HEK293T (cell line): ENCODE measurements at regions not wholly inside any gene's neighbourhood (a gene's known extent, or its start where the extent isn't known, plus 50 kb on each side); places are given as distances from the start of the nearest gene placed in this dataset.
A peak's percentile ranks its signal among the peaks of the same experiment; 100 is the strongest.

Source experiments
- CTCF ChIA-PET: fragments of 350-600 bp; formaldehyde crosslinking; extraction: SDS; loops from one replicate; lab custom pipeline; 2021; ENCODE audit warnings: antibody characterized with exemption, inconsistent platforms; lab: Yijun Ruan, JAX
- POLR2A ChIA-PET: fragments of 350-600 bp; formaldehyde crosslinking; extraction: SDS; loops from one replicate; lab custom pipeline; 2020; ENCODE audit warnings: antibody characterized with exemption, inconsistent platforms; lab: Yijun Ruan, JAX
- DNase-seq: peaks from one replicate; pipeline ENCODE4 v3.0.0; 2012; ENCODE audit warnings: mixed read lengths; ENCODE audit errors: extremely low spot score
- ARNT ChIP-seq: fragments of 450-650 bp; IDR thresholded peaks from 2 replicates; pipeline ENCODE4 v1.6.1; 2017; ENCODE audit warnings: mild to moderate bottlenecking
- BHLHE40 ChIP-seq: fragments of 450-650 bp; IDR thresholded peaks from 2 replicates; pipeline ENCODE4 v1.6.1; 2016; ENCODE audit warnings: mild to moderate bottlenecking, moderate library complexity, borderline replicate concordance
- CTBP1 ChIP-seq: fragments of 450-650 bp; IDR thresholded peaks from 2 replicates; pipeline ENCODE4 v1.6.1; 2016; ENCODE audit warnings: borderline replicate concordance
- ELF4 ChIP-seq: fragments of 450-650 bp; IDR thresholded peaks from 2 replicates; pipeline ENCODE4 v1.6.1; 2017; ENCODE audit warnings: antibody characterized with exemption
- FOXA1 ChIP-seq: fragments of 450-650 bp; IDR thresholded peaks from 2 replicates; pipeline ENCODE4 v1.6.1; 2016; ENCODE audit warnings: mild to moderate bottlenecking
- FOXK2 ChIP-seq: fragments of 450-650 bp; IDR thresholded peaks from 2 replicates; pipeline ENCODE4 v1.6.1; 2016; ENCODE audit warnings: mild to moderate bottlenecking
- FOXM1 ChIP-seq: fragments of 450-650 bp; IDR thresholded peaks from 2 replicates; pipeline ENCODE4 v1.6.1; 2017; ENCODE audit warnings: mild to moderate bottlenecking, borderline replicate concordance
- HDGF ChIP-seq: fragments of 450-650 bp; IDR thresholded peaks from 2 replicates; pipeline ENCODE4 v1.6.1; 2017; ENCODE audit warnings: antibody characterized with exemption, borderline replicate concordance
- L3MBTL2 ChIP-seq: fragments of 450-650 bp; conservative IDR thresholded peaks from 2 replicates; pipeline ENCODE4 v1.6.1; 2016; ENCODE audit warnings: mild to moderate bottlenecking
- LEF1 ChIP-seq: fragments of 450-650 bp; IDR thresholded peaks from 2 replicates; pipeline ENCODE4 v1.6.1; 2017; ENCODE audit warnings: mild to moderate bottlenecking, borderline replicate concordance
- NFRKB ChIP-seq: fragments of 450-650 bp; IDR thresholded peaks from 2 replicates; pipeline ENCODE4 v1.6.1; 2016; ENCODE audit warnings: mild to moderate bottlenecking, moderate library complexity
- SP1 ChIP-seq: fragments of 450-650 bp; IDR thresholded peaks from 2 replicates; pipeline ENCODE4 v1.6.1; 2017
- SUZ12 ChIP-seq: fragments of 450-650 bp; IDR thresholded peaks from 2 replicates; pipeline ENCODE4 v1.6.1; 2016; ENCODE audit warnings: mild to moderate bottlenecking
- TARDBP ChIP-seq: fragments of 450-650 bp; IDR thresholded peaks from 2 replicates; pipeline ENCODE4 v1.6.1; 2016
- ZNF384 ChIP-seq: fragments of 450-650 bp; IDR thresholded peaks from 2 replicates; pipeline ENCODE4 v1.6.1; 2016
- TF ChIP-seq, protein P1 (sequence below): fragments of 450-650 bp; IDR thresholded peaks from 2 replicates; pipeline ENCODE4 v1.6.1; 2016

DNA sequence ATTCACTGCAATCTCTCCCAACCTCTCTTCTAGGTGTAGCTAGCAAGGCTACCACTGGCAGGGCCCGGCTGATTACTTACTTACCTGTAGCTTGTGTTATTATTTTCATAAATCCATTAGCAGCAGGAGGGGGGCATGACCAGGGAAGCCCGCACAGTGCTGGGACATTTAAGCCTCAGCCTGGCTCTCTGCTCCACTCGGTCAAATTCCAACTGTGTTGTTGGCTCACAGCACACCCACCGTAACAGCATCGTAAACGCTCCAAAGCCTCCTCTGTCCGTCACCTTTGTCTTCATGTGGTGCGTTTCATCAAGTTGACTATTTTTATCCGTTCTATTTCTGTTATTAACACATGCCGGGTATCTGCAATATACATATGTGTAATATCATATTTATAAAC lies 264.7 kb downstream of the NSG2 start:
- CTCF ChIA-PET: interaction anchor here (0.6 to 4.5 kb wide), 3 partner anchors 8 to 376 kb away, joined by 4 to 52 read pairs (median 7); partner anchors contain the start of gene NSG2
- DNase-seq: no peak
- POLR2A ChIA-PET: no interaction called here
- TF ChIP-seq FOXM1: no peak
- no peak for TF ChIP-seq LEF1
- TF ChIP-seq FOXA1: no peak
- no peak for TF ChIP-seq L3MBTL2
- TF ChIP-seq FOXK2: no peak
- TF ChIP-seq ARNT: no peak
- TF ChIP-seq, protein P1, sequence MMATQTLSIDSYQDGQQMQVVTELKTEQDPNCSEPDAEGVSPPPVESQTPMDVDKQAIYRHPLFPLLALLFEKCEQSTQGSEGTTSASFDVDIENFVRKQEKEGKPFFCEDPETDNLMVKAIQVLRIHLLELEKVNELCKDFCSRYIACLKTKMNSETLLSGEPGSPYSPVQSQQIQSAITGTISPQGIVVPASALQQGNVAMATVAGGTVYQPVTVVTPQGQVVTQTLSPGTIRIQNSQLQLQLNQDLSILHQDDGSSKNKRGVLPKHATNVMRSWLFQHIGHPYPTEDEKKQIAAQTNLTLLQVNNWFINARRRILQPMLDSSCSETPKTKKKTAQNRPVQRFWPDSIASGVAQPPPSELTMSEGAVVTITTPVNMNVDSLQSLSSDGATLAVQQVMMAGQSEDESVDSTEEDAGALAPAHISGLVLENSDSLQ: no peak
- TF ChIP-seq BHLHE40: no peak
- TF ChIP-seq SUZ12: no peak
- TF ChIP-seq TARDBP: no peak
- TF ChIP-seq SP1: no peak
- TF ChIP-seq CTBP1: no peak
- no peak for TF ChIP-seq ZNF384
- TF ChIP-seq ELF4: no peak
- no peak for TF ChIP-seq NFRKB
- no peak for TF ChIP-seq HDGF

DNA sequence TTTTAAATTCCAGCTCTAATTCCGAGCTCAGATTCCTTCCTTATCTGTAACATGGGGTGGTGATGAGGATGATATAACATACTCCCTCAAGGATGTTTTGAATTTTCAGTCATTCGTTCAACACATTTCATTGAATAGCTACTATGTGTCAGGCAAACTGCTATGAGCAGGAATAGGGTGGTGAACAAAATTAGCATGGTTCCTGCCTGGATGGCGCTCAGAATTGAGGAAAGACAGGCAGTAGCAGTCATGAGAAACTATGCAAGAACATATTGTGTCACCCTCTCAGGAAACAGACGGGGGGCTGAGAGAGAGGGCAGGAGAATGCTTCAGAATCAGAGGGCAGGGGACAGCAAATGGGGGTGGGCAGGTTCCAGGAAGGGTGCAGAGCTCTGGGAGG lies 265.2 kb downstream of the NSG2 start:
- CTCF ChIA-PET: interaction anchor here (0.9 to 4.5 kb wide), 2 partner anchors 9 to 265 kb away, joined by 4 to 52 read pairs; partner anchors contain the start of gene NSG2
- POLR2A ChIA-PET: no interaction called here
- no peak for DNase-seq
- TF ChIP-seq LEF1 (no peak), L3MBTL2 (no peak), HDGF (no peak), FOXM1 (no peak)
- TF ChIP-seq, protein P1: no peak

DNA sequence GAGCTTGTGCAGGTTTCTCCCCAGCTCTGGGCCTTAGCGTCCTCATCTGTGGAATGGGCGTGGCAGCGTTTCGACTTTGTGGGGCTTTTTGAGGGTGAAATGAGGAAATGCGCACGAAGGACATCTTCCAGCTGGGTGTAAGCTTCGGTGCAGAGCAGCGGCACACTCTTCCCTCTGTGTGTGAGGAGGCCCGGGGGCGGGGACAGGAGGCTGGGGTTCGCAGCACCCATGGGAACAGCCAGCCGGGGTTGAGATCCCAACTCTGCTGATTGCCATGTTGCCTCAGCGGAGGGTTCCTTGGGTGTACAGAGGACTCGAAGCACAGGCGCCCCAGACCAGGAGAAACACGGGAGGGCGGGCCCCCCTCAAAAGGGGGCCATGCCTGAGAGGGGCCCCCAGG lies 265.6 kb downstream of the NSG2 start:
- ChIA-PET POLR2A (interaction anchor here (1.3 kb wide), 1 partner anchor 265 kb away, joined by 13 read pairs; the partner anchor contains the start of gene NSG2), CTCF (interaction anchor here (1.1 to 4.5 kb wide), 5 partner anchors 9 to 696 kb away, joined by 3 to 52 read pairs (median 6); partner anchors contain the start of gene NSG2)
- DNase-seq: no peak
- no peak for TF ChIP-seq L3MBTL2
- TF ChIP-seq CTBP1: no peak
- TF ChIP-seq LEF1: no peak
- TF ChIP-seq, protein P1: no peak
- no peak for TF ChIP-seq ZNF384
- TF ChIP-seq ELF4: no peak
- no peak for TF ChIP-seq FOXM1
- no peak for TF ChIP-seq SUZ12
- no peak for TF ChIP-seq BHLHE40

DNA sequence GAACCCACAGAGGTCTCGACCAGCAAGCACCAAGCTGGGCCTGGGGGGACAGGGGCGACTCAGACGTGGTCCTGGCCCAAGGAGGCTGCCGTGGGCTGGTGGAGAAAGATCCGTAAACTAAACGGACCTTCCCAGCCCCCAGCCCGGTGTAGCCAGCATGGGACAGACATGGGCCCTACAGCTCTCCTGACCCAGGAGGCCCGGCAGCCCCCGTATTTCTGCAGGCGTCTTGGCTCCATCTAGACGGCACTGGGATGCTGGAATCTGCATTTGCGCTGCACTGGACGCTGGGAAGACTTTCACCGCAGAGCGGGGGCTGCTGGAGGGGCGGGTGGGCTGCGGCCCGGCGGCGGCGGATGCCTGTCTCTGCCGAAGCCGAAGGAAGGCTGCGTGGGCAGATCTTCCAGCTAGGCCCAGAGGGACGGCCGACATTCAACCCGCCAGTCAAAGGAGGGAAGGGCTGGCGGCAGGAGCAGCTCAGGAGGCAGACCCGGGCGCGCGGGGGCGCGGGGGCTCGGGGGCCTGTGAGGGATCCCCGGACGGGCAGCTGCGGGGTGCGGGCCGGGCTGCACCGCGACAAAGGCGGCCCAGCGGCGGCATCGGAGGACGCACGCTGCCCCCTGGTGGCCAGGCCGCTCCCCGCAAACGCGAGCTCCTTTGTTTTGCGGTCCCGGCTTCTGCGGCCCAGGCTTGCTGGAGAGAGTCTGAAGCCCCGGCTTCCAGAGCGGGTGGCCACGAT lies 266.2 kb downstream of the NSG2 start:
- ChIA-PET CTCF (interaction anchor here (0.6 to 4.5 kb wide), 15 partner anchors 9 to 1017 kb away, joined by 3 to 52 read pairs (median 4); partner anchors contain the start of gene NSG2), POLR2A (interaction anchor here (1.0 to 1.3 kb wide), 2 partner anchors 266 to 694 kb away, joined by 5 to 13 read pairs; partner anchors contain the start of gene NSG2)
- no peak for TF ChIP-seq FOXK2
- no peak for TF ChIP-seq TARDBP
- TF ChIP-seq CTBP1: no peak
- TF ChIP-seq ZNF384: no peak
- DNase-seq: peak; percentile 87

DNA sequence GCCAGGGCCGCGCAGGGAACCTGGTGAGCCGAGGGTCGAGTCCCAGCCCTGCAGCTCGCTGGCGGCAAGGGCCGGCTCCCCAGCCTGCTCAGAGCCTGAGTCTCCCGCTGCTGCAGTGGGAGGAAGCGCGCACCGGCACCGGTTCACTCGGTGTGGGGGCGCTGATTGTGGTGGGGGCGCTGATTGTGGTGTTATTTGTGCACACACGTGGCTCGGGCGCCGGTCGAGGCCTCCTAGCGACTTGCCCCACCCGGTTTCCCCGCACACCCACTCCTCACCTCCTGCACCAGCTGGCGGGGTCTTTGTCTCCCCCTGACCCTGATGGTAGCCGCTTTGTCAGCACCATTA lies 266.7 kb downstream of the NSG2 start:
- TF ChIP-seq FOXA1 (no peak), ARNT (no peak), CTBP1 (no peak), L3MBTL2 (no peak; the same call in none of the 2 replicates), NFRKB (no peak), ELF4 (no peak), HDGF (no peak), SP1 (no peak), LEF1 (no peak), BHLHE40 (no peak), ZNF384 (no peak), FOXK2 (no peak), SUZ12 (no peak)
- TF ChIP-seq, protein P1: no peak
- ChIA-PET CTCF (interaction anchor here (0.6 to 4.5 kb wide), 15 partner anchors 10 to 1018 kb away, joined by 3 to 52 read pairs (median 4); partner anchors contain the start of gene NSG2), POLR2A (interaction anchor here (1.0 to 1.3 kb wide), 2 partner anchors 266 to 694 kb away, joined by 5 to 13 read pairs; partner anchors contain the start of gene NSG2)

DNA sequence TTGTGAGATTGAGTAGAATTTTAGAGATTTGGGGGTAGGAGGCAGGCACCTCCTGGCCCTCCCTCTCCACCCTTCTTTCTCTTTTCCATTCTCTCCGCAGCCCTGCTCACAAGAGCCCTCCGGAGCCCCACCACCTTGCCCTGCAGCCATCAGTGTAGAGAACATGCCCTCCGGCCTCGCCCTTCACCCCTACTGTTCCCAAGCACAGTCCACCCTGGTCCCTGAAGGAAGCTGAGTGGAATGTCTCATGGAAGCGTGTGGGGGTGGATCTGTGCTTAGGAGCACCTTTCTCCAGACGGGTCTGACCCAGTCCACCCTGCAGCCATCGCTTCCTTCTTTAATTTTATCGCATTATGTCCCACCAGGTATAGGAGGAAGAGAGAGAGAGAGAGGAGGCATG lies 267.1 kb downstream of the NSG2 start:
- TF ChIP-seq SUZ12: no peak
- DNase-seq: no peak
- ChIA-PET POLR2A (interaction anchor here (1.0 kb wide), 1 partner anchor 695 kb away, joined by 5 read pairs; no protein-coding TSS in a partner anchor), CTCF (interaction anchor here (0.6 to 4.5 kb wide), 11 partner anchors 10 to 697 kb away, joined by 3 to 52 read pairs (median 4); partner anchors contain the start of gene NSG2)

More for the DNA sequence above, 266.7 kb downstream of the NSG2 start:
- DNase-seq: no peak
